Neuronal stem cell (in vitro differentiated cells): ENCODE measurements at regions not wholly inside any gene's neighbourhood (a gene's known extent, or its start where the extent isn't known, plus 50 kb on each side); places are given as distances from the start of the nearest gene placed in this dataset.

ENCODE experiments used
- DNase-seq: peaks from one replicate; pipeline ENCODE4 v3.0.0-alpha.2; 2013; ENCODE audit warnings: low spot score
- H2AFZ ChIP-seq: one replicate; pipeline ENCODE4 v1.6.1; 2013; ENCODE audit warnings: mild to moderate bottlenecking, low read length, inconsistent platforms
- H2AK5ac ChIP-seq: 2 replicates; pipeline ENCODE4 v1.6.1; 2013; ENCODE audit warnings: low read depth, mild to moderate bottlenecking, inconsistent platforms, low read length, moderate library complexity, mixed read lengths
- H2BK120ac ChIP-seq: 2 replicates; pipeline ENCODE4 v1.6.1; 2013; ENCODE audit warnings: low read depth, mild to moderate bottlenecking, inconsistent platforms, low read length, moderate library complexity, mixed read lengths
- H2BK12ac ChIP-seq: one replicate; pipeline ENCODE4 v1.6.1; 2013; ENCODE audit warnings: low read length, inconsistent platforms
- H2BK15ac ChIP-seq: 2 replicates; pipeline ENCODE4 v1.6.1; 2013; ENCODE audit warnings: mild to moderate bottlenecking, low read length, inconsistent platforms, mixed read lengths
- H2BK5ac ChIP-seq: one replicate; pipeline ENCODE4 v1.6.1; 2013; ENCODE audit warnings: inconsistent platforms, mild to moderate bottlenecking, low read length, moderate library complexity
- H3K14ac ChIP-seq: one replicate; pipeline ENCODE4 v1.6.1; 2013; ENCODE audit warnings: low read length, inconsistent platforms
- H3K18ac ChIP-seq: 2 replicates; pipeline ENCODE4 v1.6.1; 2013; ENCODE audit warnings: low read length, inconsistent platforms
- H3K23ac ChIP-seq: 2 replicates; pipeline ENCODE4 v1.6.1; 2013; ENCODE audit warnings: low read depth, mild to moderate bottlenecking, mixed read lengths, low read length, inconsistent platforms; ENCODE audit not compliant: poor library complexity
- H3K27ac ChIP-seq: replicated peaks from 3 replicates; pipeline ENCODE4 v1.5.1; 2013; ENCODE audit warnings: low read length, inconsistent platforms
- H3K27me3 ChIP-seq, 3 experiments: 2 replicates each; pipeline ENCODE4 v1.6.1; 2013; ENCODE audit warnings: low read length in 3 of 3, mild to moderate bottlenecking in 2 of 3, inconsistent platforms in 1 of 3, low read depth in 1 of 3, mixed read lengths in 1 of 3, moderate library complexity in 1 of 3; ENCODE audit not compliant: control insufficient read depth in 3 of 3, insufficient read depth in 3 of 3
- H3K36me3 ChIP-seq, 2 donors: replicated peaks in 1 of 2; 2 replicates each; pipeline ENCODE4 v1.6.1; 2013; ENCODE audit warnings: low read length in 2 of 2; ENCODE audit not compliant: control insufficient read depth in 2 of 2, insufficient read depth in 2 of 2
- H3K4ac ChIP-seq: 2 replicates; pipeline ENCODE4 v1.6.1; 2013; ENCODE audit warnings: inconsistent platforms, mild to moderate bottlenecking, low read length, moderate library complexity
- H3K4me1 ChIP-seq, 2 donors: 1 replicate in 1 of 2; 2 replicates in 1 of 2; pipeline ENCODE4 v1.6.1; 2013; ENCODE audit warnings: low read length in 2 of 2, low read depth in 1 of 2; ENCODE audit not compliant: control insufficient read depth in 2 of 2, insufficient read depth in 1 of 2
- H3K4me2 ChIP-seq: one replicate; pipeline ENCODE4 v1.6.1; 2013; ENCODE audit warnings: mild to moderate bottlenecking, low read length, inconsistent platforms; ENCODE audit not compliant: insufficient read depth, poor library complexity, severe bottlenecking
- H3K4me3 ChIP-seq, 2 donors: 2 replicates each; pipeline ENCODE4 v1.5.1; 2013; ENCODE audit warnings: low read length in 2 of 2, mild to moderate bottlenecking in 2 of 2, inconsistent platforms in 1 of 2, moderate library complexity in 1 of 2
- H3K79me1 ChIP-seq: one replicate; pipeline ENCODE4 v1.6.1; 2013; ENCODE audit warnings: low read depth, mild to moderate bottlenecking, inconsistent platforms, low read length, moderate library complexity
- H3K9ac ChIP-seq: one replicate; pipeline ENCODE4 v1.6.1; 2013; ENCODE audit warnings: mild to moderate bottlenecking, low read depth, low read length, inconsistent platforms; ENCODE audit not compliant: poor library complexity
- H3K9me3 ChIP-seq, 2 donors: replicated peaks in 1 of 2; 2 replicates each; pipeline versions ENCODE3 to v1.6.1; 2013; ENCODE audit warnings: low read length in 2 of 2, mild to moderate bottlenecking in 2 of 2, inconsistent platforms in 1 of 2, low read depth in 1 of 2, mixed read lengths in 1 of 2, moderate library complexity in 1 of 2; ENCODE audit not compliant: control insufficient read depth in 2 of 2, insufficient read depth in 1 of 2
- H4K8ac ChIP-seq: one replicate; pipeline ENCODE4 v1.6.1; 2013; ENCODE audit warnings: low read depth, mild to moderate bottlenecking, inconsistent platforms, low read length, moderate library complexity
- H4K91ac ChIP-seq: one replicate; pipeline ENCODE4 v1.6.1; 2013; ENCODE audit warnings: low read length, low read depth, mild to moderate bottlenecking, inconsistent platforms; ENCODE audit not compliant: poor library complexity
- WGBS, 2 donors: extraction: QIAGEN DNeasy Blood & Tissue Kit; methylation state at CpG; one replicate each; pipeline ENCODE4 v1.1.7; 2013; ENCODE audit warnings: missing lambda C conversion rate in 2 of 2, mixed read lengths in 1 of 2; ENCODE audit not compliant: insufficient read length in 2 of 2, insufficient replicate concordance in 1 of 2; ENCODE audit errors: extremely low coverage in 2 of 2; 5-methylcytosine and 5-hydroxymethylcytosine counted together

- H3K18ac ChIP-seq = no peak overlapping the region
- H3K27me3 ChIP-seq = no peaks in the 10 kb centered on the region
- no peak for DNase-seq
- no peaks in the 10 kb centered on the region for H3K9me3 ChIP-seq
- no peak overlapping the region for H2AK5ac ChIP-seq
- no peak overlapping the region for H3K4ac ChIP-seq
- H3K23ac ChIP-seq = no peak overlapping the region
- H3K14ac ChIP-seq = no peak overlapping the region
- H2BK12ac ChIP-seq = no peak overlapping the region
- H3K4me3 ChIP-seq = no peak overlapping the region
- H3K9ac ChIP-seq = no peak overlapping the region
- no peak overlapping the region for H4K91ac ChIP-seq
- H2BK15ac ChIP-seq = no peak overlapping the region
- no peaks in the 10 kb centered on the region for H3K36me3 ChIP-seq
- no peaks in the 10 kb centered on the region for H3K79me1 ChIP-seq
- no peak overlapping the region for H2AFZ ChIP-seq
- no peak overlapping the region for H4K8ac ChIP-seq
- WGBS, 2 donors = no CpG with 5 or more reads among the region's 2 CpGs
- no peak overlapping the region for H3K27ac ChIP-seq
- no peak overlapping the region for H2BK120ac ChIP-seq
- H3K4me2 ChIP-seq = no peak overlapping the region
- H3K4me1 ChIP-seq = peaks cover 0 to 9% of the 10 kb centered on the region in 2 donors
- H2BK5ac ChIP-seq = no peak overlapping the region
These were observed 69.8 kb upstream of the DNAH14 start for GRCh38 chr1:224859651-224860050.

GRCh38 chr1:224860488-224861338, 68.8 kb upstream of the DNAH14 start:
- H3K18ac ChIP-seq = no peak overlapping the region
- H4K91ac ChIP-seq = no peak overlapping the region
- no peaks in the 10 kb centered on the region for H3K79me1 ChIP-seq
- H3K9ac ChIP-seq = no peak overlapping the region
- H3K4me3 ChIP-seq = no peak overlapping the region
- H2AK5ac ChIP-seq = no peak overlapping the region
- no peaks in the 10 kb centered on the region for H3K36me3 ChIP-seq
- H3K4me1 ChIP-seq = peaks cover 0 to 9% of the 10 kb centered on the region in 2 donors
- H2BK120ac ChIP-seq = no peak overlapping the region
- no peak overlapping the region for H3K4ac ChIP-seq
- H2BK15ac ChIP-seq = no peak overlapping the region
- DNase-seq = no peak
- no peak overlapping the region for H2BK5ac ChIP-seq
- no peak overlapping the region for H3K27ac ChIP-seq
- no peak overlapping the region for H3K14ac ChIP-seq
- no CpG with 5 or more reads among the region's 6 CpGs for WGBS, 2 donors
- H4K8ac ChIP-seq = no peak overlapping the region
- H3K23ac ChIP-seq = no peak overlapping the region
- H3K4me2 ChIP-seq = no peak overlapping the region
- no peaks in the 10 kb centered on the region for H3K9me3 ChIP-seq
- no peaks in the 10 kb centered on the region for H3K27me3 ChIP-seq
- no peak overlapping the region for H2AFZ ChIP-seq
- H2BK12ac ChIP-seq = no peak overlapping the region

- no peaks in the 10 kb centered on the region for H3K36me3 ChIP-seq
- no peak overlapping the region for H3K23ac ChIP-seq
- H4K8ac ChIP-seq = no peak overlapping the region
- no peak overlapping the region for H3K14ac ChIP-seq
- H2BK12ac ChIP-seq = no peak overlapping the region
- H3K27ac ChIP-seq = no peak overlapping the region
- no peak for DNase-seq
- H3K4me2 ChIP-seq = no peak overlapping the region
- no peaks in the 10 kb centered on the region for H3K79me1 ChIP-seq
- no peak overlapping the region for H2AK5ac ChIP-seq
- H3K4me1 ChIP-seq = peaks cover 0 to 9% of the 10 kb centered on the region in 2 donors
- H3K4ac ChIP-seq = no peak overlapping the region
- no CpG with 5 or more reads among the region's 4 CpGs for WGBS, 2 donors
- H2BK5ac ChIP-seq = no peak overlapping the region
- no peak overlapping the region for H3K9ac ChIP-seq
- no peak overlapping the region for H2AFZ ChIP-seq
- H3K9me3 ChIP-seq = no peaks in the 10 kb centered on the region
- no peak overlapping the region for H2BK120ac ChIP-seq
- H3K4me3 ChIP-seq = no peak overlapping the region
- no peak overlapping the region for H2BK15ac ChIP-seq
- H3K18ac ChIP-seq = no peak overlapping the region
- no peak overlapping the region for H4K91ac ChIP-seq
- H3K27me3 ChIP-seq = no peaks in the 10 kb centered on the region
These were observed 68.1 kb upstream of the DNAH14 start for GRCh38 chr1:224861339-224861716.

DNA sequence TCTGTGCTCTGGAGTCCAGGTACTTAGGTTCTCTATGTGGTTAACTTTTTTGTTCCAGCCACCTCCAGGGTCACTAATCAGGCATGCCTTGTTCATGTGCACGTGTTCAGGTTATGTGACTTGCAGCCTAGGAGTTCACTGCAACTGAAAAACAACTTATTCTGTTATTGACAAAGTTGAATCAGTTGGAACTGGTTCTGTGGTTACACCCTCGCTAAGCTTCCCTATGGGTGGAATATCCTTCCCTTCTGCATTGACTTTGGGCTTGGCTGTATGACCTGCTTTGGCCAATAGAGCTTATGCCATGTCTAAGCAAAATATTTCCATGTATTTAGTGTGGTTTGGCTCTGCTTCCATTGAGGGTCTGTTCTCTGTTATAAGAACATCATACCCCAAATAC, 66.0 kb upstream of the DNAH14 start:
- no peaks in the 10 kb centered on the region for H3K27me3 ChIP-seq
- no peak overlapping the region for H3K4me2 ChIP-seq

More for the DNA sequence above, 66.0 kb upstream of the DNAH14 start:
- Histone ChIP-seq H2BK5ac (no peak overlapping the region), H2BK12ac (no peak overlapping the region), H3K4me1 (peaks cover 0 to 9% of the 10 kb centered on the region in 2 donors), H3K4ac (no peak overlapping the region), H3K23ac (no peak overlapping the region), H3K18ac (no peak overlapping the region), H3K4me3 (no peak overlapping the region), H3K9ac (no peak overlapping the region), H3K27ac (no peak overlapping the region), H3K79me1 (no peaks in the 10 kb centered on the region), H2BK120ac (no peak overlapping the region), H3K36me3 (no peaks in the 10 kb centered on the region), H3K9me3 (no peaks in the 10 kb centered on the region), H3K14ac (no peak overlapping the region), H4K91ac (no peak overlapping the region), H4K8ac (no peak overlapping the region), H2BK15ac (no peak overlapping the region), H2AFZ (no peak overlapping the region), H2AK5ac (no peak overlapping the region)
- DNase-seq = no peak
- no CpG with 5 or more reads among the region's 2 CpGs for WGBS, 2 donors
